Kidney glomerular epithelial cell (primary cell): ENCODE measurements at regions not wholly inside any gene's neighbourhood (a gene's known extent, or its start where the extent isn't known, plus 50 kb on each side); places are given as distances from the start of the nearest gene placed in this dataset.
"Not testable (repeated sequence)": the region's sequence is repeated elsewhere in the genome, so short reads cannot be mapped to it uniquely, and the experiment has no call there.

Experiments
- DNase-seq: peaks from one replicate; lab custom pipeline; 2025; lab: John Stamatoyannopoulos, UW

GRCh38 chr5:18799482-18800128 is 1165.3 kb downstream of the TAF11L14 start:
- no peak for DNase-seq

GRCh38 chr5:18800293-18801025 is 1166.2 kb downstream of the TAF11L14 start:
- no peak for DNase-seq

GRCh38 chr5:18801413-18801812 is 1167.2 kb downstream of the TAF11L14 start:
- not testable (repeated sequence) for DNase-seq

- DNase-seq, result no peak
Measured at GRCh38 chr5:18802336-18802735, 1168.1 kb downstream of the TAF11L14 start.

GRCh38 chr5:18805376-18805775 is 1171.1 kb downstream of the TAF11L14 start:
- no peak for DNase-seq

GRCh38 chr5:18807256-18808149 is 1173.2 kb downstream of the TAF11L14 start:
- DNase-seq, result no peak

GRCh38 chr5:18811661-18812060 is 1176.3 kb downstream of the CDH18 start:
- DNase-seq, result no peak

GRCh38 chr5:18828351-18828750 is 1159.6 kb downstream of the CDH18 start:
- no peak for DNase-seq

- DNase-seq, result no peak
Measured at GRCh38 chr5:18829539-18829938, 1158.5 kb downstream of the CDH18 start.

GRCh38 chr5:18850216-18850615 is 1137.8 kb downstream of the CDH18 start:
- DNase-seq, result no peak

- DNase-seq, result no peak
Measured at GRCh38 chr5:18872978-18873377, 1115.0 kb downstream of the CDH18 start.

- no peak for DNase-seq
Measured at GRCh38 chr5:18876565-18876964, 1111.4 kb downstream of the CDH18 start.

- no peak for DNase-seq
Measured at GRCh38 chr5:18881615-18882014, 1106.4 kb downstream of the CDH18 start.

- DNase-seq, result no peak
Measured at GRCh38 chr5:18882154-18882553, 1105.8 kb downstream of the CDH18 start.

GRCh38 chr5:18888821-18889220 is 1099.2 kb downstream of the CDH18 start:
- no peak for DNase-seq

- no peak for DNase-seq
Measured at GRCh38 chr5:18900644-18901043, 1087.4 kb downstream of the CDH18 start.

GRCh38 chr5:18920966-18921365 is 1067.0 kb downstream of the CDH18 start:
- no peak for DNase-seq

GRCh38 chr5:18932081-18932480 is 1055.9 kb downstream of the CDH18 start:
- no peak for DNase-seq

- no peak for DNase-seq
Measured at GRCh38 chr5:18944771-18945170, 1043.2 kb downstream of the CDH18 start.

GRCh38 chr5:18954239-18954638 is 1033.8 kb downstream of the CDH18 start:
- no peak for DNase-seq

GRCh38 chr5:18959535-18959934 is 1028.5 kb downstream of the CDH18 start:
- no peak for DNase-seq

GRCh38 chr5:18961234-18961633 is 1026.8 kb downstream of the CDH18 start:
- no peak for DNase-seq

GRCh38 chr5:18965893-18966292 is 1022.1 kb downstream of the CDH18 start:
- no peak for DNase-seq
